ENCODE measurements at regions not wholly inside any gene's neighbourhood (a gene's known extent, or its start where the extent isn't known, plus 50 kb on each side); places are given as distances from the start of the nearest gene placed in this dataset.
A peak's percentile ranks its signal among the peaks of the same experiment; 100 is the strongest.

DNA sequence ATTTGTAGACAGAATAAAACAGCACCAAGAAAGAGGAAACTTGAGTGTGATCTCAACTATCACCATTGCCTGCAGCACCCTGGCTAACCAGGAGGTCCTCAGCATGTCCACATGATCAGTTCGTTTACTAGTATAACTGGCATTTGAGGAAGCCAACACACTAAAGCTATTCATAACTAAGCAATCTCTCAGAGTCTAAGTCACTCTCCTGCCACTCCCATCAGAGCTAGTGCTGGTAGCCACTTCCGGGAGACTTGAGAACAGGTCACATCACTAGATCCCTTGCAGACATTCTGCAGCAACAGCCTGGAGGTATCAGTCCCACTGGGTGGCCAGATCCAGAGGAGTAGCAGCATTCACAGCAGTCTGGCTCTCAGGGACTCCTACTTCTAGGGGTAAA is 352.9 kb upstream of the OR4E1 start:
- Histone ChIP-seq H3K4me2 (ENCODE audit: low read depth, low read length) (no peak overlapping the region), H3K4me1 (ENCODE audit: insufficient read depth, low read length) (no peaks in the 10 kb centered on the region), H3K27me3 (ENCODE audit: control insufficient read depth in 1 of 2, insufficient read depth in 2 of 2, low read length in 2 of 2) (peaks cover 0 to 5% of the 10 kb centered on the region in 2 experiments; a peak in 3 of 5 replicates), H3K79me2 (ENCODE audit: insufficient read depth, low read length) (no peaks in the 10 kb centered on the region), H3K9me3 (ENCODE audit: low read length) (no peaks in the 10 kb centered on the region), H3K27ac (ENCODE audit: extremely low read length, insufficient read depth, low read length) (no peak overlapping the region), H4K20me1 (ENCODE audit: insufficient read depth, low read length) (no peaks in the 10 kb centered on the region), H2AFZ (ENCODE audit: low read length) (no peak overlapping the region), H3K9ac (ENCODE audit: insufficient read depth, low read depth, low read length) (no peak overlapping the region), H3K36me3 (replicated peaks in 1 of 2; ENCODE audit: control insufficient read depth in 1 of 2, insufficient read depth in 2 of 2, low read length in 2 of 2) (no peaks in the 10 kb centered on the region), H3K4me3 (replicated peaks in 1 of 3; ENCODE audit: insufficient read depth in 1 of 3, low read depth in 2 of 3, low read length in 3 of 3) (no peak overlapping the region)
- in situ Hi-C loops (cut with HindIII; ENCODE audit: extremely low pct_ligation_motif_present, low pct_unique_long_range_greater_than_20kb) (no loop called here), intact Hi-C loops (cut with micrococcal nuclease; ENCODE audit: unreplicated experiment) (loop anchor here (2.0 kb wide), 1 partner anchor 54 kb away; no protein-coding TSS in a partner anchor)
- CTCF ChIA-PET (ENCODE audit: low intra/inter-chr PET ratio, low total read pairs), result no interaction called here
- TF ChIP-seq ZSCAN30 (CRISPR knock-in tag; IDR thresholded peaks at IDR 0.05), result no peak
- no peak for TF ChIP-seq ZBTB1 (CRISPR knock-in tag; IDR thresholded peaks at IDR 0.05; ENCODE audit: borderline replicate concordance)
- no peak for TF ChIP-seq ZNF557 (CRISPR knock-in tag; IDR thresholded peaks at IDR 0.05)
- TF ChIP-seq, protein P1, sequence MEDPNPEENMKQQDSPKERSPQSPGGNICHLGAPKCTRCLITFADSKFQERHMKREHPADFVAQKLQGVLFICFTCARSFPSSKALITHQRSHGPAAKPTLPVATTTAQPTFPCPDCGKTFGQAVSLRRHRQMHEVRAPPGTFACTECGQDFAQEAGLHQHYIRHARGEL (CRISPR knock-in tag; IDR thresholded peaks at IDR 0.05), result no peak
- WGBS (ENCODE audit: low lambda C conversion rate), result 2% methylated on average over 2 of the region's 2 CpGs
- no peak for FAIRE-seq
- DNase-seq (ENCODE audit: low spot score), result no peak
- ATAC-seq, result peak; percentile 36
- BruUV-seq (replicated peaks), result no TSS peak
- POLR2A ChIA-PET, result no interaction called here

DNA sequence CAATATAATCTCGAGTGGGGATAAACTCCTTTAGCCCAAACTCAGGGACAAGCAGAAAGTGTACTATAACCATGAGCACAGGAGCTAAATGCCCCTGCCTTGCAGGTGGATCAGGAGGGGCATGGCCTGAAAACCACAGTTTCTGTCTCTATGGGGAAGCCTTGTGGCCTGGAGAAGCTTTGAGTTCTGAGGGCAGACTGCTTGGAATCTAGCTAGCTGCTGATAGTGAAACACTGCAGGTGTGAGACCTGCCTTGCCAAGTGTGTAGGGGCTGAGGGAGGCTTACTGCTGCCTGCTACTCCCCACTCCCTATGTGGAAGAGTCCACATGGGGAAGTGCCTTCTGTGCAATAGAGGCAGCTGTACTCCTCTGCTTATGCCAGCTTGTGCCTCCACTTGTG is 352.3 kb upstream of the OR4E1 start:
- Histone ChIP-seq H3K79me2 (ENCODE audit: insufficient read depth, low read length) (no peaks in the 10 kb centered on the region), H3K27ac (ENCODE audit: extremely low read length, insufficient read depth, low read length) (no peak overlapping the region), H3K4me1 (ENCODE audit: insufficient read depth, low read length) (no peaks in the 10 kb centered on the region), H4K20me1 (ENCODE audit: insufficient read depth, low read length) (no peaks in the 10 kb centered on the region), H3K36me3 (replicated peaks in 1 of 2; ENCODE audit: control insufficient read depth in 1 of 2, insufficient read depth in 2 of 2, low read length in 2 of 2) (no peaks in the 10 kb centered on the region), H3K27me3 (ENCODE audit: control insufficient read depth in 1 of 2, insufficient read depth in 2 of 2, low read length in 2 of 2) (peaks cover 0 to 5% of the 10 kb centered on the region in 2 experiments; a peak in 3 of 5 replicates), H3K9ac (ENCODE audit: insufficient read depth, low read depth, low read length) (no peak overlapping the region), H3K9me3 (ENCODE audit: low read length) (no peaks in the 10 kb centered on the region), H2AFZ (ENCODE audit: low read length) (no peak overlapping the region), H3K4me3 (replicated peaks in 1 of 3; ENCODE audit: insufficient read depth in 1 of 3, low read depth in 2 of 3, low read length in 3 of 3) (no peak overlapping the region), H3K4me2 (ENCODE audit: low read depth, low read length) (no peak overlapping the region)
- intact Hi-C loops (cut with micrococcal nuclease; ENCODE audit: unreplicated experiment) (loop anchor here (2.0 kb wide), 1 partner anchor 53 kb away; no protein-coding TSS in a partner anchor), in situ Hi-C loops (cut with HindIII; ENCODE audit: extremely low pct_ligation_motif_present, low pct_unique_long_range_greater_than_20kb) (no loop called here)
- FAIRE-seq (no peak), ATAC-seq (peak; percentile 30), DNase-seq (ENCODE audit: low spot score) (no peak)
- ChIA-PET POLR2A (no interaction called here), CTCF (ENCODE audit: low intra/inter-chr PET ratio, low total read pairs) (no interaction called here)
- WGBS (ENCODE audit: low lambda C conversion rate), result 0% methylated on average over 1 of the region's 1 CpG
- TF ChIP-seq ZNF296 (CRISPR knock-in tag; conservative IDR thresholded peaks at IDR 0.05) (no peak), GATAD1 (CRISPR knock-in tag; IDR thresholded peaks at IDR 0.05) (no peak)
- no TSS peak for BruUV-seq (replicated peaks)

Measured in HepG2 (cell line).